ENCODE measurements at regions not wholly inside any gene's neighbourhood (a gene's known extent, or its start where the extent isn't known, plus 50 kb on each side); places are given as distances from the start of the nearest gene placed in this dataset.

DNA sequence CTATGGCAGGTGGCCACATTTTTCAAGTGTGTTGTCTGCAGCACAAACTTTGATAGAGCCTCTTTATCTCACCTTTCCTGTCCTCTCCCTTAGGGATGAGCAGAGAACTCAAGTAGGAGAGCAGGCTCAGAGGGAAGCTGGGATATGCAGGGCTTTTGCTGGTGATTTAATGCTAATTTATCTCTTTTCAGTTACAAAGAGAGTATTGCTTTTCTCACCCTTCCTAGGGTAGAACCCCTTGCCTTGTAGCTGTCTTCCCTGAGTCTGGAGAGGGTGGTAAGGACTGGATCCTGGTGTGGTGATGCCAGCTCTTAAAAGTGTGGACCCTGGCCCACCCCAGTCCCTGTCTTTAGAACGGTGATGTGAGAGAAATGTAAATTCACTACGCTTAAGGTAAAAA, 1061.4 kb downstream of the TYW1 start:
- TF ChIP-seq, protein P1, sequence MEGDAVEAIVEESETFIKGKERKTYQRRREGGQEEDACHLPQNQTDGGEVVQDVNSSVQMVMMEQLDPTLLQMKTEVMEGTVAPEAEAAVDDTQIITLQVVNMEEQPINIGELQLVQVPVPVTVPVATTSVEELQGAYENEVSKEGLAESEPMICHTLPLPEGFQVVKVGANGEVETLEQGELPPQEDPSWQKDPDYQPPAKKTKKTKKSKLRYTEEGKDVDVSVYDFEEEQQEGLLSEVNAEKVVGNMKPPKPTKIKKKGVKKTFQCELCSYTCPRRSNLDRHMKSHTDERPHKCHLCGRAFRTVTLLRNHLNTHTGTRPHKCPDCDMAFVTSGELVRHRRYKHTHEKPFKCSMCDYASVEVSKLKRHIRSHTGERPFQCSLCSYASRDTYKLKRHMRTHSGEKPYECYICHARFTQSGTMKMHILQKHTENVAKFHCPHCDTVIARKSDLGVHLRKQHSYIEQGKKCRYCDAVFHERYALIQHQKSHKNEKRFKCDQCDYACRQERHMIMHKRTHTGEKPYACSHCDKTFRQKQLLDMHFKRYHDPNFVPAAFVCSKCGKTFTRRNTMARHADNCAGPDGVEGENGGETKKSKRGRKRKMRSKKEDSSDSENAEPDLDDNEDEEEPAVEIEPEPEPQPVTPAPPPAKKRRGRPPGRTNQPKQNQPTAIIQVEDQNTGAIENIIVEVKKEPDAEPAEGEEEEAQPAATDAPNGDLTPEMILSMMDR (IDR thresholded peaks at IDR 0.05; ENCODE audit: control insufficient read depth, insufficient read depth, low read depth, low read length, missing control alignments): no peak
- DNase-seq (ENCODE audit: low read depth): no peak
- H3K4me3 ChIP-seq (ENCODE audit: control insufficient read depth, low read depth, low read length): no peak overlapping the region

DNA sequence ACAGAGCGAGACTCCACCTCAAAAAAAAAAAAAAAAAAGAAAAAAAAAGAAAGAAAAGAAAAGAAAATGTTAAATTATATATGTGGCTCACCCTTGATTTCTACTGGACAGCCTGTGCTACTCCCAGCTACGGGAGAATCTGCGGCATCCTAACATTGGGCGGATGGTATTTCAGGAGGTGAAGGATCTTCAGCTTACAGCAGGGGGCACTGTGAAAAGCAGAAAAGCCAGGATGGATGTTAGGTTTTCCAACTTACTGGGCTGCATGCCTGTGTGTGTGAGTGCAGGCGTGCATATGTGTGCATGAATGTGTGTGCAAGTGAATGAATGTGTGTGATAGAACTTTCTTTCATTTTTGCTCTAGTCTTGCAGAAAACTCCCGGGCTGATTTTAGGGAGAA, 1066.5 kb downstream of the TYW1 start:
- TF ChIP-seq, protein P1 (IDR thresholded peaks at IDR 0.05; ENCODE audit: control insufficient read depth, insufficient read depth, low read depth, low read length, missing control alignments): peak; percentile 4
- DNase-seq (ENCODE audit: low read depth): no peak
- no peak overlapping the region for H3K4me3 ChIP-seq (ENCODE audit: control insufficient read depth, low read depth, low read length)

DNA sequence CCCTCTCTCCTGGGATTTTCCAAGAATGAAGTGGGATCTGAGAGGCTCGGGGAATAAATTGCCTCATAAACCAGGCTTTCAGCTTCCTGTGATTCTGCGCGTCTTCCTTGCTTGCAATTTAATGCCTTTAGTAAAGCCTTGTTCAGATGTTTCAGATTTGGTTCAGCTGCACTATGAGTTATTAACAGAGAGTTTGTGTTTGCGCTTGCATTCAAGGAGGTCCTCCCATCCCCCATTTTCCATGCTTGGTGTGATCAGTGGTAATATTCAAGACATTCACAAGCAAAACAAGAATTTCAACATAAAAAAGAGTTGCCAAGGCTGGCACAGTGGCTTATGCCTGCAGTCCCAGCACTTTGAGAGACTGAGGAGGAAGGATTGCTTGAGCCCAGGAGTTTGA, 1068.9 kb downstream of the TYW1 start:
- TF ChIP-seq, protein P1 (IDR thresholded peaks at IDR 0.05; ENCODE audit: control insufficient read depth, insufficient read depth, low read depth, low read length, missing control alignments): no peak
- H3K4me3 ChIP-seq (ENCODE audit: control insufficient read depth, low read depth, low read length): no peak overlapping the region
- DNase-seq (ENCODE audit: low read depth): no peak

DNA sequence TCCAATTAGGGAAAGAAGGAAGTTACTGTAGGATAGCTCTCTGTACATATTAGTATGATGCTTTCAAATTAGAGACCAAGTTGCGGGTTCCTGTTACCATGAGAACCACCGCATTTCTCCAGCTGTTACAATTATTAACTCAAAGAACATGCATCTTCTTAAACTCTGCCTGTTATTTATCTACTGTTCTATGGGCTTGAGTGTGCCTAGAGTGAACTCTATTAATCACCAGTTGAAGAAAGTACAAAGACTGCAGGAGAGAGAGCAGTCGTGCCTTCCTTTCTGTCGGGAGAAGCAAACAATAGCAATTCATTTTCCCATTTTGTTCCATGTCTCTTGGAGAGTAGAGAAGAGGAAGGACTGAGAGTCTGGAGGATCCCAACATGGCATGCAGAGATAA, 1071.2 kb downstream of the TYW1 start:
- no peak overlapping the region for H3K4me3 ChIP-seq (ENCODE audit: control insufficient read depth, low read depth, low read length)
- TF ChIP-seq, protein P1 (IDR thresholded peaks at IDR 0.05; ENCODE audit: control insufficient read depth, insufficient read depth, low read depth, low read length, missing control alignments): no peak
- no peak for DNase-seq (ENCODE audit: low read depth)

DNA sequence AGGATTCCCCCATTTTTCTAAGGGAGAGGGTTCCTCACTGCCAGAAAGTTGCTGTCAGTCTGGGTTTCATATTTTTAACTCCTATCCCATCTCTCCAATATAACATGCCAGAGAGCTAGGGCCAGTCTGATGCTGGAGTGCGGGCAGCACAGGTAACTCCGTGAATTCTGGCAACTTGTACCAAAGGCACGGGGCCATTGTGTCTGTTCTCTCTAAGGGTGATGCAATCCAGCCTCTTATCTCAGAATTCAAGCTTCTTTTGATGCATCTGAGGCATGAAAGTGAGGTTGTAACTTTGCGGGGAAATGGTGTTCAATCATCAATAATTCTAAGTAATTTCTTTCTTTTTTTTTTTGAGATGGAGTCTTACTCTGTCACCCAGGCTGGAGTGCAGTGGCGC, 1074.4 kb downstream of the TYW1 start:
- TF ChIP-seq, protein P1 (IDR thresholded peaks at IDR 0.05; ENCODE audit: control insufficient read depth, insufficient read depth, low read depth, low read length, missing control alignments): no peak
- no peak overlapping the region for H3K4me3 ChIP-seq (ENCODE audit: control insufficient read depth, low read depth, low read length)
- DNase-seq (ENCODE audit: low read depth): no peak

- no peak overlapping the region for H3K4me3 ChIP-seq (ENCODE audit: control insufficient read depth, low read depth, low read length)
- TF ChIP-seq, protein P1 (IDR thresholded peaks at IDR 0.05; ENCODE audit: control insufficient read depth, insufficient read depth, low read depth, low read length, missing control alignments): no peak
- DNase-seq (ENCODE audit: low read depth): no peak
These were observed 1077.1 kb downstream of the TYW1 start for GRCh38 chr7:68073701-68074100.

DNA sequence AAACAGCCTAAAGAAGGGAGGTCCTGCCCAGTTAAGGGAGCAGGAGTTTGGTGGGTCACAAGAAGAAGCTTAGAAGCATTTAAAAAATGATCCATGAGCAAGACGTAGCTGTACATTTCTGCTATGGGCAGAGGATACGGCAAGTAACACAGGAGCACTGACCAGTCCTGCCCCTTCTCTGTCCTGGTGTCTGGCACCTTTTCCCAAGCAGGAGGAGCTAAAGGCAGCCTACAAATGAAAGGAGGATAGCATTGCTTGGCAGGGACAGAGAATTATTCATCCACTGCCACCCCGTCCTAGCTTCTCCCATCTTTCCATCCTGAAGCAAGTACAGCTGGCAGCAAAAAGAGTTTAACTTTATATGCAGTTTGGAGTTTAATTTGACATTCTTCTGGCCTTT, 1077.6 kb downstream of the TYW1 start:
- TF ChIP-seq, protein P1 (IDR thresholded peaks at IDR 0.05; ENCODE audit: control insufficient read depth, insufficient read depth, low read depth, low read length, missing control alignments): no peak
- no peak for DNase-seq (ENCODE audit: low read depth)
- no peak overlapping the region for H3K4me3 ChIP-seq (ENCODE audit: control insufficient read depth, low read depth, low read length)
